Mesothelial cell of epicardium (in vitro differentiated cells): ENCODE measurements at regions not wholly inside any gene's neighbourhood (a gene's known extent, or its start where the extent isn't known, plus 50 kb on each side); places are given as distances from the start of the nearest gene placed in this dataset.

Experiments used
- DNase-seq, 2 experiments: peaks; one replicate each; pipeline ENCODE4 v3.0.0; 2021; ENCODE audit warnings: low spot score in 2 of 2; ENCODE audit not compliant: unreplicated experiment in 2 of 2
- H3K27ac Mint-ChIP-seq: 2 replicates; pipeline ENCODE4 v1.8.0; 2021; ENCODE audit warnings: mixed read lengths
- H3K27me3 Mint-ChIP-seq: 2 replicates; pipeline ENCODE4 v1.8.0; 2021; ENCODE audit warnings: low read depth, mixed read lengths
- H3K36me3 Mint-ChIP-seq: 2 replicates; pipeline ENCODE4 v1.8.0; 2021; ENCODE audit warnings: mixed read lengths
- H3K4me1 Mint-ChIP-seq: 2 replicates; pipeline ENCODE4 v1.8.0; 2021; ENCODE audit warnings: mixed read lengths
- H3K4me3 Mint-ChIP-seq: 2 replicates; pipeline ENCODE4 v1.8.0; 2021; ENCODE audit warnings: mild to moderate bottlenecking, moderate library complexity, mixed read lengths
- H3K9me3 Mint-ChIP-seq: 2 replicates; pipeline ENCODE4 v1.8.0; 2021; ENCODE audit warnings: mixed read lengths
- CTCF ChIP-seq: fragments of 200-600 bp; sonication (generic); IDR thresholded peaks from one replicate; pipeline ENCODE4 v1.5.0; 2021; ENCODE audit warnings: antibody characterized with exemption; ENCODE audit not compliant: unreplicated experiment

GRCh38 chr5:44644628-44645027 is 164.1 kb upstream of the MRPS30 start:
- Mint-ChIP-seq H3K27ac (no peak overlapping the region), H3K4me1 (peaks cover 16% of the 10 kb centered on the region)
- no peak for TF ChIP-seq CTCF

GRCh38 chr5:44641820-44642219 is 166.9 kb upstream of the MRPS30 start:
- peaks cover 15% of the 10 kb centered on the region for H3K4me1 Mint-ChIP-seq
- no peak for TF ChIP-seq CTCF

More at GRCh38 chr5:44644628-44645027, 164.1 kb upstream of the MRPS30 start:
- Mint-ChIP-seq H3K9me3 (no peaks in the 10 kb centered on the region), H3K36me3 (no peaks in the 10 kb centered on the region), H3K4me3 (no peak overlapping the region), H3K27me3 (no peaks in the 10 kb centered on the region)
- no peak for DNase-seq

GRCh38 chr5:44640945-44641456 is 167.7 kb upstream of the MRPS30 start:
- Mint-ChIP-seq H3K27me3 (no peaks in the 10 kb centered on the region), H3K27ac (no peak overlapping the region), H3K9me3 (no peaks in the 10 kb centered on the region), H3K4me1 (peaks cover 10% of the 10 kb centered on the region), H3K36me3 (no peaks in the 10 kb centered on the region), H3K4me3 (no peak overlapping the region)
- TF ChIP-seq CTCF, result no peak
- no peak for DNase-seq

More at GRCh38 chr5:44641820-44642219, 166.9 kb upstream of the MRPS30 start:
- Mint-ChIP-seq H3K4me3 (no peak overlapping the region), H3K36me3 (no peaks in the 10 kb centered on the region), H3K27me3 (no peaks in the 10 kb centered on the region), H3K9me3 (no peaks in the 10 kb centered on the region), H3K27ac (no peak overlapping the region)
- DNase-seq, result no peak

- no peak for TF ChIP-seq CTCF
- Mint-ChIP-seq H3K4me3 (no peak overlapping the region), H3K27ac (no peak overlapping the region), H3K4me1 (no peaks in the 10 kb centered on the region), H3K9me3 (no peaks in the 10 kb centered on the region), H3K36me3 (no peaks in the 10 kb centered on the region), H3K27me3 (no peaks in the 10 kb centered on the region)
- no peak for DNase-seq
These were observed 170.6 kb upstream of the MRPS30 start for GRCh38 chr5:44637916-44638869.

GRCh38 chr5:44632344-44632743 is 176.4 kb upstream of the MRPS30 start:
- Mint-ChIP-seq H3K36me3 (no peaks in the 10 kb centered on the region), H3K9me3 (no peaks in the 10 kb centered on the region), H3K4me1 (no peaks in the 10 kb centered on the region), H3K27me3 (no peaks in the 10 kb centered on the region), H3K27ac (no peak overlapping the region), H3K4me3 (no peak overlapping the region)
- no peak for TF ChIP-seq CTCF
- DNase-seq, result no peak
